NCI-H2081 (cell line): ENCODE measurements at regions not wholly inside any gene's neighbourhood (a gene's known extent, or its start where the extent isn't known, plus 50 kb on each side); places are given as distances from the start of the nearest gene placed in this dataset.
A peak's percentile ranks its signal among the peaks of the same experiment; 100 is the strongest.
"Not testable (repeated sequence)": the region's sequence is repeated elsewhere in the genome, so short reads cannot be mapped to it uniquely, and the experiment has no call there.

ENCODE experiments used
- DNase-seq, 2 experiments: peaks; one replicate each; lab custom pipeline; 2025; lab: John Stamatoyannopoulos, UW

DNA sequence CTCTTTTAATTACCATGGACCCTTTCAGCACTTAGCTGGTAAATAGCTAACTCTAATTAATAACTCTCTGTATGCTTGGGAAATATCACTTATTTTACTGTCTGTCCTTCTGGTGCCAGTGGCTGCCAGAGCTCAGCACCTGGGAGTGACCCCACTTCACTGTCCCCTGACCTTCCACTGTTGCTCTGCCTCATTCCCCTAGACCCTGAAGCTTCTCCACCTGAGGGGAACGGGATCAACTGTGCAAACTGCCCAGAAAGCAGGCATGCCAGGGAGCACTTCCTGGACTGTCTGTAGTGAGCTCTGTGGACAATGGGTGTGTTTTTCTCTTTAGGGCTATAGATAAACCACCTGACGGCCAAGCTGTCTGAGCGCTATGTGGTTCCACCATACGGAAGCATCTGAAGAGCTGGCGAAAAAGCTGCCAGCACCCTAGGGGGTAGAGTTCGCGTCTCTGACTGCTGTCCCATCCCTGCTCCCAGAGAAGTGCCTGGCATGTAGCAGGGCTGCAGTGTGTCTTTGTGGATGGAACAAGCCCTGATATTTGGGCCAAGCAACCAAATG, 106.3 kb upstream of the FOXA2 start:
- no peak for DNase-seq

DNA sequence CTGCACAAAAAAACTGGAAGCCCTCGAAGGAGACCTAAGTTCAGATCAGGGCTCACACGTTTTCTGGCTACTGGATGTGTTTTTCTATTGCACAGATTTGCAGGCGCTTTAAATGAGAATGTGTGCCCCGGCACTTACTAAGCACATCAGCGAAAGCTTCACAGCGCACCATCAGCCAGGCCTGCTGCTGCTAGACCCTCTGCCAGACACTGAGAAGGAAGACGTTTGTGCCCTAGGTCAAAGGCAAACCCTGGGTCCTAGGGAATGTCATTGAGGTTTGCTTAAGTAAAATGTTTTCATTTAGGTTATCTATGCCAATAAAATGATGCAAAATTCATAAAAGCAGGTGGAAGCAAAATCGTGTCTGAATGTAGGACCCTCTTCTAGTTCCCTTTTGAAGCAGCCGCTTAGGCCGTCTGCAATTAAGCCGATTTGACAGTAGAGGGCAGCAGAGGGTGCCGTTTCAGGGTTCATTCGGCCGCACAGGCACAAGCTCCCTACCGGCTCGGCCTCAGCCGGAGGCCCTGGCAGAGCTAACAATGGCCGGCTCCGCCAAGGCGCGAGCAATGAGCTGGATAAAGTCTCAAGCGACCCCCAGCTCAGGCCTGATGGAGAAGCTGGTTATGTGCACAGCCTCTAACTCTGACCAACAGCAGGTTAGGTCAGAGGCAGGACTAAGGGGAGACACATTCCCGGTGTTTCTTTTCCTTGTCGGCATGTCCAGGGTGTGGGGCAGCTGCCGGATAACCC, 107.2 kb upstream of the FOXA2 start:
- DNase-seq = peak; percentile 77 to 80

DNA sequence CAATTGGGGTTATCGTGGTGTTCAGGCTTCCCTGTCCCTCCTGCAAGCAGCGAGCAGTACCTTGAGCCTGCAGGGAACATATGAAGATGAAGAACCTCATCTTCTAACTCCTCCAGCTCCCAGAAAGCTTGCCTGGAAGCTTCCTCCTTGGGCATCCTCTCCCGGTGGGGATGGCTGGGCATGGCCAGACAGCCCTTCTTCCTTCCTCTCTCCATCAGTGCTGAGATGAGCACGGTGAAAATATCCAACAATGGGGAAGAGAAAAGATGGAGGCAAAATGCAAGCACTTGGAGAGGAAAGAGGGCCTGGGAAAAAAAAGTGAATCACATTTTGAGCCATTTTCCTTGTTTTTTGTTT, 107.7 kb upstream of the FOXA2 start:
- no peak for DNase-seq

DNA sequence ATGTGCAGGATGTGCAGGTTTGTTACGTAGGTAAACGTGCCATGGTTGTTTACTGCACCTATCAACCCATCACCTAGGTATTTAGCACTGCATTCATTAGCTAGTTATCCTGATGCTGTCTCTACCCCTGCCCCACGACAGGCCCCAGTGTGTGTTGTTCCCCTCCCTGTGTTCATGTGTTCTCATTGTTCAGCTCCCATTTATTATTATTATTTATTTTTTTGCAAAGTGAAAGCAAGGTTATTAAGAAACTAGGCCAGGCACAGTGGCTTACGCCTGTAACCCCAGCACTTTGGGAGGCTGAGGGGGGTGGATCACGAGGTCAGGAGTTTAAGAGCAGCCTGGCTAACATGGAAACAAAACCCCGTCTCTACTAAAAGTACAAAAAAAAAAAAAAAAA, 108.2 kb upstream of the FOXA2 start:
- not testable (repeated sequence) for DNase-seq

DNA sequence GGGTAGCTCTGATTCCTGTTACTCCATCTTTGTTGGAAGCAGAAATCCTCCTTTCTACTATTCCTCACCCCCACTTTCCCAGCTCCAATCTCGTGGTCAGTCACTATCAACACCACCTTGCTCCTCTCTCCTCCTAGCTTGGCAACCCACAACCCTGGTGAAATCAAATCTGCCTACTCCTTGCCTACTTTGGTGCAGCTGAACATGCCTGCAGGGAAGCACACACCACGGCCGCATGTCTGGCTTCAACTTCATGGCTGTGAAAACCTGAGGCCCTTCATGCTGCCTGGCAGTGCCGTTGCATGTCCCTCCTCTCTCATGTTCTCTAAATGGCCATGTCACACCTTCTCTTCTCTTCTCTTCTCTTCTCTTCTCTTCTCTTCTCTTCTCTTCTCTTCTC, 112.4 kb upstream of the FOXA2 start:
- DNase-seq = no peak

DNA sequence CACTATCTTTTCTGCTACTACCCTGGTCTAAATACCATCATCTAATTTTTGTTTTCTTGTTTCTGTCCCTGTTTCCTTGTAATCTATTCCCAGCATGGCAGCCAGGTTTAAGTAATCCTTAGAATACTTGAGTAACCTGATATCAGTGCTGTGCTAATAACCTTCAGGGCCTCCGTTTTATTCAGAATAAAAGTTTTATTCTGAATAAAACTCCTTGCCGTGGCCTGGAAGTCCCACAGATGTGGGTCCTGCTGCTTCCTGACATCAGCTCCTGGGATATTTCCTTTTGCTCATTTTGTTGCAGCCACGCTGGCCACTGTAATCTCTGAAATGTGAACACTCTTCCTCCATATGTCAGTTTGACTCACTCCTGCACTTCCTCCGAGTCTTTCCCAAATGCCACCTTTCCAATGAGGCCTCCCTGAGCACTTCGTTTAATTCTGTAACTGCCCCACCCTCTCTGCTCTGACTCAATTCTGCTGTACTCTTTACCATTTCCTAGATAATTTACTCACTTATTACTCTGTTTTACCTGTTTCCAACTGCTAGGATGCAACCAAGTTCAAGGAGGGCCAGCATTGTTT, 114.0 kb upstream of the FOXA2 start:
- no peak for DNase-seq

DNA sequence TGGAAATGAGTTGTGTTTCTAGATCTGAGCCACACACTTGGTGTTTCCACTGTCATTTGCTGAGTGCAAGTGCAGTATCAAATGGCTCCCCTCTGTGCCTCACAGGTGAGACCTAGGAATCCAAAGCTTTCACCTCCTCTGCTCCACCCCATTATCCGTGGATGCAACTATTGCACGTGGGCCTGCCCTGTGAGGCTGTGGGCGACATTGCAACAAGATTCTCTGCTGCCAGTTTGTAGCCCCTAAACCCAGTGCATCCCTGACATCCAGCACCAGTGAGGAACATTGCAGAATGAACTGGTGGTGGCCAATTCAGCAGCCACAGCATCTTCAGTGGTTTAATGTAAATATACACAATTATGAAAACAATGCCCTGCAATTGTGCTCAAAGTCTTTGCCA, 115.0 kb upstream of the FOXA2 start:
- DNase-seq = no peak

DNA sequence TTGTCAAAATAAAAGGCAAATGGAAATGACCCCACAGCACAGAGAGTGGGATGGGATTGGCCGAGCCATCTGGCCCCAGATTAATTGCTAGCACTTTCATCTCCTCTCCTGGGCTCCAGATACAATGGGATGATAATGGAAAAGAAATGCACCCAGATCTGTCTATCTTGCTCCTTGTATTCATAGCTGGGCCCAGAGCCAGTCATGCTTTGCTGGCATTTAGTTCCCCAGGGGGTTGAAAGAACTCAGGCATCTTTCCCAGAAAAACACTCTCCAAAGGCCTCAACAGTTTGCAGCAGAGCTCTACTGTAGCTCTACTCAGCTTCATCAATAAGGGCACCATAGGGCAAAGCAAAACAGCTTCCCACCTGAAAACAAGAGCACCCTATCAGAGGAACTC, 116.0 kb upstream of the FOXA2 start:
- DNase-seq = peak in 1 of 2 experiments; percentile 9

DNA sequence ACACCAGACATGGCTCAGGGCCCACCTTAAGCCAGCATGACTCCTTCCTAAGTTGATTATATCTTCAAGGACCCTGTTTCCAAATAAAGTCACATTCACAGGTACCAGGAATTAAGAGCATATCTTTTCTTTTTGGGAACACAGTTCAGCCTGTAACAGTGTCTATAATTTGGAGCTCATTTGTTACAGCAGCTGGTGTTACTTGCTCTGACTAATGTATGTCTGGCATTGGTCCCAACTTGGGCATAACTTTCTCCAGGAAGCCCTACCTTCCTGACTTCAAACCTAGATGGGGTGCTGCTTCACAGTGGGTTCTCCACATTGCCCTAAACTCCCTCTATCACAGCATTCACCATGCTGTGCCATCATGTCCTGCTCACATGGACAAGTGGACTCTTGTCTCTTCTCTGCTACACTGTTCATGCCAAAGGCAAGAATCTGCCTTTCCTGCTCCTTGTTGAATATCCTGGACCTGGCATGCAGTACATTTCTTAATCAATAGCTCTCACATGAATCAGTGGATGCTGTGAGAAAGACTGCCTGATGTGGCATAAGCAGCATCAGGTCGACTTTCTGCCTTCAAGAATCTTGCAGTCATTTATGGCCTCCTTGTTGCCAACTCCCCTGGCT, 117.4 kb upstream of the FOXA2 start:
- DNase-seq = no peak

DNA sequence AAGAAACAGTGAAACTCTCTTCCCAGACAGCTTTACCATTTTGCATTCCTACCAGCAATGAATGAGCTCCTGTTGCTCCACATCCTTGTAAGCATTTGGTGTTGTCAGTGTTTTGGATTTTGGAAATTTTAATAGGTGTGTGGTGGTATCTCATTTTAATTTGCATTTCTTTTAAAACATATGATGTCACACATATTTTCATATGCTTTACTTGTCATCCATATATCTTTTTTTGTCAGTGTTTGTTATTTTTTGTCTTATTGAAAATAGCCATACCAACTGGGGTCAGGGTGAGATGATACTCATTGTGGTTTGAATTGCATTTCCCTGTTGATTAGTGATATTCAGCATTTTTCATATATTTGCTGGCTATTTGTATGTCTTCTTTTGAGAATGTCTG, 119.5 kb upstream of the FOXA2 start:
- DNase-seq = no peak

DNA sequence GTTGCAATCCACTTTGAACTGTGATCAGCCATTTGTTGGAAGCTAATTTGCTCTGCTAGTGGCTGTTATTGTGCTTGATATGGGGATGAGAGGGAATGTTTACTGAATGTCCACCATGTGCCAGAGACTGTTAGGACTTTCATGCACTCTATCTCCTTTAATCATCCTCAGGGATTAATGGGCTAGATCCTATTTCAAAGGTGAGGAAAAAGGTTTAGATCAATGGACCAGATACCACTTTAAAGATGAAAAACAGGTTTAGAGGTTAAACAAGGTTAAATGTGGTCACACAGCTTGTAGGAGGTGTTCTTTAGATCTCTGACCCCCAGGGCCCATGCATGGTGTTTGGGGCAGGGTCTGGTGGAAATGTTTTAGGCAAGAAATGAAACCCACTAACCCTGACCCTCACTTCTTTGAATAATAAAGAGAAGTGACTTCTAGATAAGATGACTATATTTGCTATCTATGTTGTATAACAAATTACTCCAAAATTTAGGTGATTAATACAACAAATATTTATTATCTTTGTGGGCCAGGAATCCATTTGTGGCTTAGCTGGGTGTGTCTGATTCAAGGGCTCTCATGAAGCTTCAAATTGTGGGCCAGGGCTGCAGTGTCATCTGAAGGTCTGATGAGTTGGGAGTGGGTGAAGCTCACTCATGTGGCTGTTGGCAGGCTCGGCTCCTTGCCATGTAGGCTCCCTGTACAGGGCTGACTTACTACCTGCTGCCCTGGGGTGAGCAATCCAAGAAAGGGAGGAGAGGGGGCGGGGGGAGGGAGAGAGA, 127.8 kb upstream of the FOXA2 start:
- DNase-seq = no peak

DNA sequence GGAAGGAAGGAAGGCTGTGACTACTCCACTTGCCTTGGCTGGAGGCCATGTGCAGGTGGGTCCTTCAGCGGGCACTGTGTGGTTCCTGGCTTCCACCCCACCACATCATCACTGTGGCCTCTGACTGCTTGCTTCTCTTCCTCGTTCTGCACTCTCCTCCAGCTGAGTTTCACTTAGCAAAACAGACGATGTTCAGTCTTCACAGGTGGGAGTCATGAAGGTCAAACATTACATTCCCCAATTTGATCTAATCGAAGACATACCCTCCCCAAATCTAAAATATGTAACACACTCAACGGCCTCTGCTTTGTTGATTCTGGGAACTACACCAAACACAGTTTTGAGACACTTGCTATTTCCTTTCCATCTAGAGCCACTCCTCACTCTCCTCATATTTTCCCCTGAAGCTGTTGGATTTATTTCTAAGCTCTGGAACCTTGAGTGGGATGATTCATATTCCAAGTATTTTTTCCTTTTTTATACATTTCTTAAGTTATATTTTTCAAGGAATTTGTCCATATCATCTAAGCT, 132.5 kb upstream of the FOXA2 start:
- DNase-seq = no peak

DNA sequence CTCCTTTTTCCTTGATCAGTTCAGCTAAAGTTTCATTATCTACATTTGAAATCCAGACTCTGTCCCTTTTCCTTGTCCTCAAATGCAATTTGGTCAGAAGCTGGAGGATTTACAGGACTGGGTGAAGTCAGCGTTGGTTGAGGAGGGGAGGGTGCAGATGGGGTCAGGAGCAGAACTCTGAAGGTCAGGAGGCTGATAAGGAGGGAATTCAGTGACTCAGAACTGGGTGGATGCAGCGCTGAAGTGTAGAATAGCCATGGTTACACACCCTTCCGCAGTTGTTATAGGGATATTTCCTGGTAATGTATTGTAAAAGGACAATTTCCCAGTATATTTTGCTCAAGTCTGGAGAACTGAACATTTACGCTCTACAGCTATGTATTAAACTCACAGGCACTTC, 133.1 kb upstream of the FOXA2 start:
- no peak for DNase-seq

DNA sequence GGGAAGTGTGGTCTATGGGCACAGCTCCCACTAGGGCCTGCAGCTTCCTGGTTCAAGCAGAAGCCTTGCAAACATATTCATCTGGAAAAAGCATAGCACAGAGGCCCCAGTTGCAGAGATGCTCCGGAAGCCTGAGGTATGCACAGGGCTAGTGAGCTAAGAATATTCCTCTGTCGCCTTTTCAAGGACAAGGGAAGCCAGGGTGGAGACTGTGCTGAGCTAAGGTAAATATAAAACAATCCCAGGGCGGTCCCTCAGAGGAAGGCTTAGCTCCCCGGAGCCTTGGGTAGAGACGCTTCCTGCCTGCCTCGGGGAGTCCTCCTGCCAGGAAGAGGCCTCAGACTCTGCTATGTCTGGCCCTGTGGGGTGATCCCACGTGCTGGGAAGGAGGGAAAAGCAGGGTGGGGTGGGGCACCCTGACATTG, 134.8 kb upstream of the FOXA2 start:
- DNase-seq = no peak

DNA sequence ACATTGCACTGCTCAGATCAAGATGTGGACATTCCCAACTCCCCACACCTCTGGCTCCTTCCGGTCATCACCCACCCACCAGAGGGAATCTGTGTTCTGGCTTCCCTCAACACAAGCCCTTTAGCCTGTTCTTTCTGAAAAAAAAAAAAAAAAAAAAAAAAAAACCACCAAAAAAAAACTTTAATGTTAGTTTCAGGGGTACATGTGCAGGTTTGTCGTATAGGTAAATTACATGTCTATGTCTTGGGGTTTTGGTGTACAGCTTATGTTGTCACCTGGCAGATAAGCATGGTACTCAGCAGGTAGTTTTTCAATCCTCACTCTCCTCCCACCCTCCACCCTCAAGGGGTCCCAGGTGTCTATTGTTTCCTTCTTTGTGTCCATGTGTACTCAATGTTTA, 135.8 kb upstream of the FOXA2 start:
- DNase-seq = peak in 1 of 2 experiments; percentile 55

DNA sequence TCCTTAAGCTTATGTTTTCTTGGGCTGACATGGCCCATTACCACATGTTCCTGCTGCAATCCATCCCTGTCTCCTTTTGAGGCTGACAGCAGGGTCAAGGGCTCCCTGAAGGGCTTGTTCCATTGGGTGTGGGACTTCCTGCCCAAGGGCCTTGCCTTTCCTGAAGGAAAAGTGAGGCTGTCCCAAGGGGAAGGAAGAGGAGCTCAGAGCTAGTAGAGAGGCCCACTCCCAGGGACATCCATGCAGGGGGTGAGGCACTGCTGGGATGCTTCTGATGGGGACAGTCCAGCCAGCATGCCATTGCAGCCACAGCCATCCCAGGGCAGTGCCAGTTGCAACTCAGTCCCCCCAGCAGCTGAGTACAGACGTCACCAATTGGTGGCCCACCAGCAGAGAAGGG, 138.4 kb upstream of the FOXA2 start:
- DNase-seq = no peak

DNA sequence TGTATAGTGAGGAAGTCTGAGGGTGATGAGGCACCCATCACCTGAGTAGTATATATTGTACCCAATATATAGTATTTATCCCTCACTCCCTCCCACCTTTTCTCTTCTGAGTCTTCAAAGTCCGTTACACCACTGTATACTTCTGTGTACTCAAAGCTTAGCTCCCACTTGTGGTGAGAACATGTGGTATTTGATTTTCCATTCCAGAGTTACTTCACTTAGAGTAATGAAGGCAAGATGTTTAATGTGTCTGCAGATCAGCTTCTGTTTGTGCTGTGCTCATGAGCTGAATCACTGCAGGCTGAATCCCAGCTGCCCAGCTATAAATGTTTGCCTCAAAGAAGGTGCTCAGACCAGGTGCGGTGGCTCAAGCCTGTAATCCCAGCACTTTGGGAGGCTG, 139.3 kb upstream of the FOXA2 start:
- no peak for DNase-seq

DNA sequence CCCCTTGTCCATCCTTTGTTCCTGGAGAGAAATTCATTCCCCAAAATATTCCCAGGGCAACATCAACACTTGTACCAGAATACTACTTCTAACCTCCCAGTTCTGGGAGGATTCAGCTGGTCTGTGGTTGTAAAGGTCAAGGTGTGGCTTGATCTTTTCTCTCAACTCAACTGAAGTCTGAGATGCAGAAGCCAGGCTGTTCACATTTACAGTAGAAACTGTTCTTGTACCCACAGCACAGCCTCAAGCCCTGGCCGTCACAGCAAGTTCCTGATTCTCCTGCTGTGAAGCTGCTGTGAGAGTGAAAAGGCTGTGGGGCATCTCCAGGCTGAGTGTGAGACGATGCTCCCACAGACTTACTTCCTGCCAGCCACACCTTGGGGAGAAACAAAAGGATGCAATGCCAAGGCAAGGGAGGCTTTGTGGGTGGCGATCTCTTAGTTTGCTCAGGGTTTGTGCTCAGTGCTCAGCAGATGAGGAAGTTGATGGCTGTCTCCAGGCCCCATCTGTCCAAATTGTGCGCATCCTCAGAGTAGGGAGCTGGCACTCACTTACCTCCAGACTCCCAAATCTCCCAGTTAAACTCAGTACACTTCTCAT, 143.9 kb upstream of the FOXA2 start:
- DNase-seq = no peak

DNA sequence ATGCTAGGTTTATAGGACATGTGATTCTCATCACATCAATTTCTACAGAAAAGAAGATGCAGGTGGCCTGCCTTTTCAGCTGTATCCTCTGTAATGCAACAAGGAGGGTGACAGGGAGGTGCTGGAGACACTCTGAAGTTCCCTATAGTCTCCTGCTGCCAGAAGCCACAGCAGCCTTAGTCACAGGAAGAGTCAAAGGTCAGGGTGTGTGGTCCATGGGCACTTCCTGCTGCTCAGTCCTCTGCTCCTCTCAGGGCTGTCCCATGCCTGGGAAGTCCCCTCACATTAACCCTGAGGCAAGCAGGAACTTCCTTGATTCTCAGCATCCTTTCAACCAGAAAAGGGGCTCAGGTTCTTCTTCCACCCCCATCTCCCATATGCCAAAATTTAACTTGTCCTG, 144.8 kb upstream of the FOXA2 start:
- DNase-seq = no peak

DNA sequence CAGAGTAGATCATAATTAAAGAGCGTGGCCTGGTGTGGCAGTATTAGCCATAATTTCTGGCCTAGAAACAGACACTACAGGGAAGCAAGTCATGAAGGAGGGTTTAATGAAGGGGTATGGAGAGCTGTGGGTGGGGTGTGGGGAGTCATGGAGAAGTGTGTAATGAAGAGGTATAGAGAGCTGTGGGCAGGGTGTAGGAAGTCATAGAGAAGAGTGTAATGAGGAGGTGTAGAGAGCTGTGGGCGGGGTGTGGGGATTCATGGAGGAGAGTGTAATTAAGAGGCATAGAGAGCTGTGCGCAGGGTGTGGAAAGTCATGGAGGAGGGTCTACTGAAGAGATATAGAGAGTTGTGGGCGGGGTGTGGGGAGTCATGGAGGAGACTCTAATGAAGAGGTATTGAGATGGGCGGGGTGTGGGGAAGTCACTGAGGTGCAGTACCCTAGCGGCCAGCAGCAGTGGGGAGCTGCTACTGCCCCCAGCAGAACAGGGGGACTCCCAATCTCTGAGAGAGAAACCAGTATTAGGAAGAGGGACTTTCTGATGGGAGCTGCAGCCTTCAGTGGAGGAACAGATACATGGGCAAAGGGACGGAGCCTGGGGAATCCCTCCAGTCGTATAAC, 145.4 kb upstream of the FOXA2 start:
- DNase-seq = no peak

DNA sequence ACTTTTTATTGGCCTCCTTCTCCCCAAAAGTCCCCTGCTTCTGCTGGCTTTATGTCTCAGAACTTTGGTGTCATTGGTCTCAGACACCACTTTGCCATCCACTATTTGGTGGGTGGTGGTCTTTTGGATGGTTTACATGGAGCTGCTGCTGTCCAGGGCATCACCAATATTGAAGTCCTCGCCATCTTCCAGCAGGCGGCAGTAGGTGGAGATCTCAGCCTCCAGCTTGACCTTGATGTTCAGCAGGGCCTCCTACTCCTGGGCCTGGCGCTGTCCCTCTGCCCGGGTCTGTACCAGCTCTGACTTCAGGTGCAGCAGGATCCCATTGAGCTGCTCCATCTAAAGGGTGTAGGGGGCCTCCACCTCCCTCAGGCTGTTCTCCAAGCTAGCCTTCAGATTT, 148.4 kb upstream of the FOXA2 start:
- no peak for DNase-seq
